Activated T-cell treated with anti-CD3 and anti-CD28 coated beads, Interleukin-2, amount 50 U/mL, for 24 hours (primary cell): ENCODE measurements at regions not wholly inside any gene's neighbourhood (a gene's known extent, or its start where the extent isn't known, plus 50 kb on each side); places are given as distances from the start of the nearest gene placed in this dataset.

ENCODE experiments used
- DNase-seq: peaks from one replicate; pipeline ENCODE4 v3.0.0-alpha.2; 2020
- H3K27ac Mint-ChIP-seq: 2 replicates; pipeline ENCODE4 v1.8.0; 2020; ENCODE audit warnings: mild to moderate bottlenecking, mixed read lengths
- H3K27me3 Mint-ChIP-seq: 2 replicates; pipeline ENCODE4 v1.8.0; 2020; ENCODE audit warnings: mixed read lengths
- H3K36me3 Mint-ChIP-seq: 2 replicates; pipeline ENCODE4 v1.8.0; 2020; ENCODE audit warnings: low read depth, mixed read lengths
- H3K4me1 Mint-ChIP-seq: 2 replicates; pipeline ENCODE4 v1.8.0; 2020; ENCODE audit warnings: low read depth, mixed read lengths
- H3K4me3 Mint-ChIP-seq: 2 replicates; pipeline ENCODE4 v1.8.0; 2020; ENCODE audit warnings: mild to moderate bottlenecking, moderate library complexity, mixed read lengths
- H3K9me3 Mint-ChIP-seq: 2 replicates; pipeline ENCODE4 v1.8.0; 2020; ENCODE audit warnings: mixed read lengths

- H3K9me3 Mint-ChIP-seq = no peaks in the 10 kb centered on the region
- no peaks in the 10 kb centered on the region for H3K27me3 Mint-ChIP-seq
- no peaks in the 10 kb centered on the region for H3K36me3 Mint-ChIP-seq
- H3K27ac Mint-ChIP-seq = no peak overlapping the region
- no peak for DNase-seq
- H3K4me1 Mint-ChIP-seq = peaks cover 3% of the 10 kb centered on the region
- H3K4me3 Mint-ChIP-seq = no peak overlapping the region
These were observed 291.0 kb upstream of the ACVR2A start for GRCh38 chr2:147553775-147554271.

GRCh38 chr2:147550995-147551731, 293.7 kb upstream of the ACVR2A start:
- no peaks in the 10 kb centered on the region for H3K9me3 Mint-ChIP-seq
- DNase-seq = no peak
- H3K27me3 Mint-ChIP-seq = no peaks in the 10 kb centered on the region
- H3K36me3 Mint-ChIP-seq = no peaks in the 10 kb centered on the region
- H3K4me1 Mint-ChIP-seq = no peaks in the 10 kb centered on the region
- H3K4me3 Mint-ChIP-seq = no peak overlapping the region
- no peak overlapping the region for H3K27ac Mint-ChIP-seq

- H3K27ac Mint-ChIP-seq = no peak overlapping the region
- H3K27me3 Mint-ChIP-seq = no peaks in the 10 kb centered on the region
- H3K9me3 Mint-ChIP-seq = peaks cover 5% of the 10 kb centered on the region
- no peak for DNase-seq
- H3K36me3 Mint-ChIP-seq = no peaks in the 10 kb centered on the region
- H3K4me1 Mint-ChIP-seq = no peaks in the 10 kb centered on the region
- no peak overlapping the region for H3K4me3 Mint-ChIP-seq
These were observed 295.8 kb upstream of the ACVR2A start for GRCh38 chr2:147549054-147549453.

- Mint-ChIP-seq H3K27ac (no peak overlapping the region), H3K36me3 (no peaks in the 10 kb centered on the region), H3K4me3 (no peak overlapping the region), H3K4me1 (no peaks in the 10 kb centered on the region), H3K27me3 (no peaks in the 10 kb centered on the region), H3K9me3 (peaks cover 5% of the 10 kb centered on the region)
- DNase-seq = no peak
These were observed 296.4 kb upstream of the ACVR2A start for GRCh38 chr2:147548451-147548850.

GRCh38 chr2:147547440-147547839, 297.4 kb upstream of the ACVR2A start:
- Mint-ChIP-seq H3K4me1 (no peaks in the 10 kb centered on the region), H3K4me3 (no peak overlapping the region), H3K9me3 (peaks cover 5% of the 10 kb centered on the region), H3K27me3 (no peaks in the 10 kb centered on the region), H3K27ac (no peak overlapping the region), H3K36me3 (no peaks in the 10 kb centered on the region)
- no peak for DNase-seq

GRCh38 chr2:147546109-147546508, 298.7 kb upstream of the ACVR2A start:
- no peaks in the 10 kb centered on the region for H3K4me1 Mint-ChIP-seq

GRCh38 chr2:147543056-147543455, 301.8 kb upstream of the ACVR2A start:
- Mint-ChIP-seq H3K4me3 (no peak overlapping the region), H3K27me3 (no peaks in the 10 kb centered on the region), H3K27ac (no peak overlapping the region), H3K9me3 (peaks cover 5% of the 10 kb centered on the region), H3K36me3 (no peaks in the 10 kb centered on the region), H3K4me1 (no peaks in the 10 kb centered on the region)
- no peak for DNase-seq

More at GRCh38 chr2:147546109-147546508, 298.7 kb upstream of the ACVR2A start:
- no peak for DNase-seq
- Mint-ChIP-seq H3K27ac (no peak overlapping the region), H3K36me3 (no peaks in the 10 kb centered on the region), H3K27me3 (no peaks in the 10 kb centered on the region), H3K4me3 (no peak overlapping the region), H3K9me3 (peaks cover 5% of the 10 kb centered on the region)

- DNase-seq = no peak
- no peak overlapping the region for H3K27ac Mint-ChIP-seq
- H3K4me3 Mint-ChIP-seq = no peak overlapping the region
- no peaks in the 10 kb centered on the region for H3K4me1 Mint-ChIP-seq
- H3K36me3 Mint-ChIP-seq = no peaks in the 10 kb centered on the region
- H3K9me3 Mint-ChIP-seq = peaks cover 5% of the 10 kb centered on the region
- H3K27me3 Mint-ChIP-seq = no peaks in the 10 kb centered on the region
These were observed 302.5 kb upstream of the ACVR2A start for GRCh38 chr2:147542351-147542750.

- H3K27me3 Mint-ChIP-seq = no peaks in the 10 kb centered on the region
- H3K4me1 Mint-ChIP-seq = no peaks in the 10 kb centered on the region
- H3K27ac Mint-ChIP-seq = no peak overlapping the region
These were observed 303.5 kb upstream of the ACVR2A start for GRCh38 chr2:147541314-147541713.

GRCh38 chr2:147538821-147539220, 306.0 kb upstream of the ACVR2A start:
- no peaks in the 10 kb centered on the region for H3K36me3 Mint-ChIP-seq
- no peak overlapping the region for H3K4me3 Mint-ChIP-seq
- H3K4me1 Mint-ChIP-seq = no peaks in the 10 kb centered on the region
- no peaks in the 10 kb centered on the region for H3K9me3 Mint-ChIP-seq
- H3K27ac Mint-ChIP-seq = no peak overlapping the region
- no peak for DNase-seq
- H3K27me3 Mint-ChIP-seq = no peaks in the 10 kb centered on the region

More at GRCh38 chr2:147541314-147541713, 303.5 kb upstream of the ACVR2A start:
- DNase-seq = no peak
- Mint-ChIP-seq H3K36me3 (no peaks in the 10 kb centered on the region), H3K9me3 (peaks cover 5% of the 10 kb centered on the region), H3K4me3 (no peak overlapping the region)

GRCh38 chr2:147538088-147538487, 306.7 kb upstream of the ACVR2A start:
- H3K9me3 Mint-ChIP-seq = no peaks in the 10 kb centered on the region
- no peaks in the 10 kb centered on the region for H3K36me3 Mint-ChIP-seq
- H3K4me3 Mint-ChIP-seq = no peak overlapping the region
- no peaks in the 10 kb centered on the region for H3K4me1 Mint-ChIP-seq
- no peaks in the 10 kb centered on the region for H3K27me3 Mint-ChIP-seq
- no peak overlapping the region for H3K27ac Mint-ChIP-seq
- DNase-seq = no peak

- H3K27me3 Mint-ChIP-seq = no peaks in the 10 kb centered on the region
- no peak overlapping the region for H3K4me3 Mint-ChIP-seq
- no peaks in the 10 kb centered on the region for H3K9me3 Mint-ChIP-seq
- H3K27ac Mint-ChIP-seq = no peak overlapping the region
- no peaks in the 10 kb centered on the region for H3K36me3 Mint-ChIP-seq
- no peak for DNase-seq
- peaks cover 6% of the 10 kb centered on the region for H3K4me1 Mint-ChIP-seq
These were observed 313.6 kb upstream of the ACVR2A start for GRCh38 chr2:147531269-147531668.

- no peak overlapping the region for H3K4me3 Mint-ChIP-seq
- no peak for DNase-seq
- no peaks in the 10 kb centered on the region for H3K27me3 Mint-ChIP-seq
- H3K27ac Mint-ChIP-seq = no peak overlapping the region
- H3K36me3 Mint-ChIP-seq = no peaks in the 10 kb centered on the region
- H3K9me3 Mint-ChIP-seq = no peaks in the 10 kb centered on the region
- peaks cover 17% of the 10 kb centered on the region for H3K4me1 Mint-ChIP-seq
These were observed 314.8 kb upstream of the ACVR2A start for GRCh38 chr2:147530033-147530432.

GRCh38 chr2:147525819-147526489, 318.9 kb upstream of the ACVR2A start:
- H3K9me3 Mint-ChIP-seq = peaks cover 8% of the 10 kb centered on the region
- H3K27me3 Mint-ChIP-seq = no peaks in the 10 kb centered on the region
- H3K4me1 Mint-ChIP-seq = peaks cover 21% of the 10 kb centered on the region
- no peak for DNase-seq
- H3K4me3 Mint-ChIP-seq = no peak overlapping the region
- H3K27ac Mint-ChIP-seq = no peak overlapping the region
- no peaks in the 10 kb centered on the region for H3K36me3 Mint-ChIP-seq

- peaks cover 24% of the 10 kb centered on the region for H3K4me1 Mint-ChIP-seq
- no peaks in the 10 kb centered on the region for H3K36me3 Mint-ChIP-seq
- no peak for DNase-seq
- H3K9me3 Mint-ChIP-seq = peaks cover 8% of the 10 kb centered on the region
- no peak overlapping the region for H3K4me3 Mint-ChIP-seq
- H3K27me3 Mint-ChIP-seq = no peaks in the 10 kb centered on the region
- H3K27ac Mint-ChIP-seq = no peak overlapping the region
These were observed 319.9 kb upstream of the ACVR2A start for GRCh38 chr2:147524912-147525311.
